ENCODE measurements at regions not wholly inside any gene's neighbourhood (a gene's known extent, or its start where the extent isn't known, plus 50 kb on each side); places are given as distances from the start of the nearest gene placed in this dataset.

- no peaks in the 10 kb centered on the region for H3K27me3 ChIP-seq
- DNase-seq (ENCODE audit: extremely low spot score in 2 of 2), result no peak
- H3K27ac ChIP-seq, result no peak overlapping the region
- H3K36me3 ChIP-seq, result no peaks in the 10 kb centered on the region
- no peaks in the 10 kb centered on the region for H3K9me3 ChIP-seq
- H3K4me3 ChIP-seq, result no peak overlapping the region
- intact Hi-C loops (cut with DNase I), result no loop called here
- TF ChIP-seq POLR2A (IDR thresholded peaks at IDR 0.05), result no peak
- no peak for TF ChIP-seq POLR2AphosphoS5 (IDR thresholded peaks at IDR 0.05; ENCODE audit: insufficient read depth in 1 of 2, low read depth in 1 of 2)
- no peak for TF ChIP-seq CTCF (IDR thresholded peaks at IDR 0.05)
- no peaks in the 10 kb centered on the region for H3K4me1 ChIP-seq
Measured at GRCh38 chr6:104252276-104252675, 607.4 kb downstream of the HACE1 start.

GRCh38 chr6:104251651-104252050 is 608.1 kb downstream of the HACE1 start:
- no peaks in the 10 kb centered on the region for H3K36me3 ChIP-seq
- intact Hi-C loops (cut with DNase I), result no loop called here
- no peaks in the 10 kb centered on the region for H3K9me3 ChIP-seq
- no peaks in the 10 kb centered on the region for H3K27me3 ChIP-seq
- no peak overlapping the region for H3K27ac ChIP-seq
- DNase-seq (ENCODE audit: extremely low spot score in 2 of 2), result no peak
- no peak for TF ChIP-seq POLR2A (IDR thresholded peaks at IDR 0.05)
- TF ChIP-seq POLR2AphosphoS5 (IDR thresholded peaks at IDR 0.05; ENCODE audit: insufficient read depth in 1 of 2, low read depth in 1 of 2), result no peak
- no peak for TF ChIP-seq CTCF (IDR thresholded peaks at IDR 0.05)
- H3K4me3 ChIP-seq, result no peak overlapping the region
- no peaks in the 10 kb centered on the region for H3K4me1 ChIP-seq

GRCh38 chr6:104240865-104241264 is 618.9 kb downstream of the HACE1 start:
- no peak overlapping the region for H3K27ac ChIP-seq
- no peaks in the 10 kb centered on the region for H3K36me3 ChIP-seq
- no peaks in the 10 kb centered on the region for H3K9me3 ChIP-seq
- no peak for DNase-seq (ENCODE audit: extremely low spot score in 2 of 2)
- no peak overlapping the region for H3K4me3 ChIP-seq
- no peaks in the 10 kb centered on the region for H3K4me1 ChIP-seq
- intact Hi-C loops (cut with DNase I), result no loop called here
- TF ChIP-seq POLR2AphosphoS5 (IDR thresholded peaks at IDR 0.05; ENCODE audit: insufficient read depth in 1 of 2, low read depth in 1 of 2) (no peak), POLR2A (IDR thresholded peaks at IDR 0.05) (no peak), CTCF (IDR thresholded peaks at IDR 0.05) (no peak)
- no peaks in the 10 kb centered on the region for H3K27me3 ChIP-seq

GRCh38 chr6:104239971-104240370 is 619.7 kb downstream of the HACE1 start:
- Histone ChIP-seq H3K9me3 (no peaks in the 10 kb centered on the region), H3K4me3 (no peak overlapping the region)
- DNase-seq (ENCODE audit: extremely low spot score in 2 of 2), result no peak

GRCh38 chr6:104229057-104229456 is 630.7 kb downstream of the HACE1 start:
- Histone ChIP-seq H3K4me3 (no peak overlapping the region), H3K36me3 (no peaks in the 10 kb centered on the region), H3K9me3 (no peaks in the 10 kb centered on the region), H3K27me3 (no peaks in the 10 kb centered on the region), H3K27ac (no peak overlapping the region), H3K4me1 (no peaks in the 10 kb centered on the region)
- DNase-seq (ENCODE audit: extremely low spot score in 2 of 2), result no peak
- intact Hi-C loops (cut with DNase I), result no loop called here
- TF ChIP-seq POLR2AphosphoS5 (IDR thresholded peaks at IDR 0.05; ENCODE audit: insufficient read depth in 1 of 2, low read depth in 1 of 2) (no peak), POLR2A (IDR thresholded peaks at IDR 0.05) (no peak), CTCF (IDR thresholded peaks at IDR 0.05) (no peak)

More at GRCh38 chr6:104239971-104240370, 619.7 kb downstream of the HACE1 start:
- Histone ChIP-seq H3K27ac (no peak overlapping the region), H3K27me3 (no peaks in the 10 kb centered on the region), H3K36me3 (no peaks in the 10 kb centered on the region), H3K4me1 (no peaks in the 10 kb centered on the region)
- intact Hi-C loops (cut with DNase I), result no loop called here
- TF ChIP-seq CTCF (IDR thresholded peaks at IDR 0.05) (no peak), POLR2AphosphoS5 (IDR thresholded peaks at IDR 0.05; ENCODE audit: insufficient read depth in 1 of 2, low read depth in 1 of 2) (no peak), POLR2A (IDR thresholded peaks at IDR 0.05) (no peak)
